Small intestine (tissue), 7 donors: ENCODE measurements at regions not wholly inside any gene's neighbourhood (a gene's known extent, or its start where the extent isn't known, plus 50 kb on each side); places are given as distances from the start of the nearest gene placed in this dataset.
"Not testable (repeated sequence)": the region's sequence is repeated elsewhere in the genome, so short reads cannot be mapped to it uniquely, and the experiment has no call there.

Source experiments
- DNase-seq, 2 donors: peaks; one replicate each; pipeline versions ENCODE4 v3.0.0 to v3.0.0-alpha.2; 2013
- FAIRE-seq: peaks from 2 replicates; lab custom pipeline; 2012; peaks lifted over from hg19 to GRCh38; lab: Jason Lieb, UNC
- H3K27ac ChIP-seq, 3 donors: one replicate each; pipeline ENCODE4 v1.5.1; 2013; ENCODE audit warnings: low read length in 2 of 3, mild to moderate bottlenecking in 2 of 3, control low read depth in 1 of 3, inconsistent platforms in 1 of 3, low read depth in 1 of 3, moderate library complexity in 1 of 3
- H3K27me3 ChIP-seq, 3 donors: one replicate each; pipeline ENCODE4 v1.6.1; 2013; ENCODE audit warnings: low read length in 3 of 3, inconsistent platforms in 1 of 3; ENCODE audit not compliant: control insufficient read depth in 3 of 3, insufficient read depth in 3 of 3
- H3K36me3 ChIP-seq, 3 donors: one replicate each; pipeline ENCODE4 v1.6.1; 2013; ENCODE audit warnings: low read length in 3 of 3, inconsistent platforms in 1 of 3, low read depth in 1 of 3, mild to moderate bottlenecking in 1 of 3, moderate library complexity in 1 of 3; ENCODE audit not compliant: control insufficient read depth in 3 of 3, insufficient read depth in 2 of 3
- H3K4me1 ChIP-seq, 3 donors: one replicate each; pipeline ENCODE4 v1.6.1; 2013; ENCODE audit warnings: low read length in 2 of 3, inconsistent platforms in 1 of 3, low read depth in 1 of 3, mild to moderate bottlenecking in 1 of 3, moderate library complexity in 1 of 3; ENCODE audit not compliant: control insufficient read depth in 3 of 3, insufficient read depth in 2 of 3
- H3K4me3 ChIP-seq, 3 donors: one replicate each; pipeline ENCODE4 v1.5.1; 2013; ENCODE audit warnings: low read length in 3 of 3, control low read depth in 1 of 3, inconsistent platforms in 1 of 3, low read depth in 1 of 3, mild to moderate bottlenecking in 1 of 3, moderate library complexity in 1 of 3
- H3K9me3 ChIP-seq, 2 donors: one replicate each; pipeline ENCODE4 v1.6.1; 2013; ENCODE audit warnings: low read depth in 1 of 2, low read length in 1 of 2; ENCODE audit not compliant: control insufficient read depth in 2 of 2, insufficient read depth in 1 of 2
- WGBS, 3 donors: extraction: QIAGEN DNeasy Blood & Tissue Kit; methylation state at CpG; one replicate each; pipeline ENCODE4 v1.1.7; 2013; 5-methylcytosine and 5-hydroxymethylcytosine counted together
- donor health status: healthy with polysubstance abuse.
- donor health status: control.
- donor health status: control.
- donor health status: Bipolar disorder and iron deficiency.
- donor health status: healthy.

GRCh38 chr5:104512063-104512825 lies 949.7 kb upstream of the NUDT12 start:
- DNase-seq: no peak
- H3K9me3 ChIP-seq: peaks cover 0 to 4% of the 10 kb centered on the region in 2 donors
- WGBS, 3 donors: 47 to 65% (median 50%) methylated on average over 4 of the region's 4 CpGs
- no peak overlapping the region for H3K4me3 ChIP-seq
- no peak for FAIRE-seq
- H3K4me1 ChIP-seq: no peaks in the 10 kb centered on the region
- H3K36me3 ChIP-seq: no peaks in the 10 kb centered on the region
- no peak overlapping the region for H3K27ac ChIP-seq
- H3K27me3 ChIP-seq: no peaks in the 10 kb centered on the region

GRCh38 chr5:104498281-104498680 lies 935.7 kb upstream of the NUDT12 start:
- WGBS, 3 donors: 17 to 25% (median 20%) methylated on average over 1 of the region's 1 CpG
- no peak for FAIRE-seq

GRCh38 chr5:104494083-104494482 lies 931.5 kb upstream of the NUDT12 start:
- no peak overlapping the region for H3K27ac ChIP-seq
- H3K4me1 ChIP-seq: no peaks in the 10 kb centered on the region
- no peak overlapping the region for H3K4me3 ChIP-seq
- no peaks in the 10 kb centered on the region for H3K9me3 ChIP-seq
- no peaks in the 10 kb centered on the region for H3K27me3 ChIP-seq
- DNase-seq (no peak), FAIRE-seq (no peak)
- H3K36me3 ChIP-seq: no peaks in the 10 kb centered on the region
- WGBS, 3 donors: 51 to 75% (median 57%) methylated on average over 2 of the region's 2 CpGs

More at GRCh38 chr5:104498281-104498680, 935.7 kb upstream of the NUDT12 start:
- Histone ChIP-seq H3K4me3 (no peak overlapping the region), H3K27me3 (no peaks in the 10 kb centered on the region), H3K36me3 (no peaks in the 10 kb centered on the region), H3K4me1 (no peaks in the 10 kb centered on the region), H3K9me3 (no peaks in the 10 kb centered on the region), H3K27ac (no peak overlapping the region)
- DNase-seq: no peak

GRCh38 chr5:104472811-104473210 lies 910.2 kb upstream of the NUDT12 start:
- H3K9me3 ChIP-seq: peaks cover 0 to 5% of the 10 kb centered on the region in 2 donors

GRCh38 chr5:104456122-104456521 lies 893.5 kb upstream of the NUDT12 start:
- WGBS, 3 donors: 70 to 82% (median 73%) methylated on average over 3 of the region's 3 CpGs

More at GRCh38 chr5:104472811-104473210, 910.2 kb upstream of the NUDT12 start:
- no peak overlapping the region for H3K4me3 ChIP-seq
- H3K36me3 ChIP-seq: no peaks in the 10 kb centered on the region
- no peak overlapping the region for H3K27ac ChIP-seq
- 73 to 88% (median 86%) methylated on average over 3 of the region's 3 CpGs for WGBS, 3 donors
- H3K27me3 ChIP-seq: no peaks in the 10 kb centered on the region
- no peak for DNase-seq
- no peak for FAIRE-seq
- H3K4me1 ChIP-seq: no peaks in the 10 kb centered on the region

GRCh38 chr5:104452550-104452949 lies 890.0 kb upstream of the NUDT12 start:
- no peaks in the 10 kb centered on the region for H3K4me1 ChIP-seq
- H3K9me3 ChIP-seq: no peaks in the 10 kb centered on the region
- FAIRE-seq (no peak), DNase-seq (no peak)
- H3K4me3 ChIP-seq: no peak overlapping the region
- no peaks in the 10 kb centered on the region for H3K36me3 ChIP-seq
- no peak overlapping the region for H3K27ac ChIP-seq
- no peaks in the 10 kb centered on the region for H3K27me3 ChIP-seq
- WGBS, 3 donors: 78 to 84% (median 83%) methylated on average over 1 of the region's 1 CpG

More at GRCh38 chr5:104456122-104456521, 893.5 kb upstream of the NUDT12 start:
- Histone ChIP-seq H3K27ac (no peak overlapping the region), H3K9me3 (no peaks in the 10 kb centered on the region), H3K36me3 (no peaks in the 10 kb centered on the region), H3K4me3 (no peak overlapping the region), H3K27me3 (no peaks in the 10 kb centered on the region), H3K4me1 (no peaks in the 10 kb centered on the region)
- FAIRE-seq (no peak), DNase-seq (no peak)

GRCh38 chr5:104451911-104452310 lies 889.3 kb upstream of the NUDT12 start:
- not testable (repeated sequence) for H3K27me3 ChIP-seq, FAIRE-seq, H3K27ac ChIP-seq, DNase-seq, H3K9me3 ChIP-seq, H3K4me3 ChIP-seq, H3K4me1 ChIP-seq, H3K36me3 ChIP-seq
- 93 to 96% (median 94%) methylated on average over 24 to 28 of the region's 28 CpGs for WGBS, 3 donors

GRCh38 chr5:104444656-104445055 lies 882.1 kb upstream of the NUDT12 start:
- H3K4me3 ChIP-seq: no peak overlapping the region
- no peaks in the 10 kb centered on the region for H3K27me3 ChIP-seq
- no peak overlapping the region for H3K27ac ChIP-seq
- DNase-seq (no peak), FAIRE-seq (no peak)
- H3K9me3 ChIP-seq: no peaks in the 10 kb centered on the region
- 77 to 85% (median 82%) methylated on average over 5 of the region's 5 CpGs for WGBS, 3 donors
- H3K36me3 ChIP-seq: no peaks in the 10 kb centered on the region
- no peaks in the 10 kb centered on the region for H3K4me1 ChIP-seq
